GM12878 (cell line): ENCODE measurements at regions not wholly inside any gene's neighbourhood (a gene's known extent, or its start where the extent isn't known, plus 50 kb on each side); places are given as distances from the start of the nearest gene placed in this dataset.

ENCODE experiments used
- CHD1 ChIP-seq: IDR thresholded peaks from 2 replicates; pipeline ENCODE4 v1.6.1; 2012; ENCODE audit warnings: low read depth, low read length, improper control_type of control experiment
- MEF2B ChIP-seq: fragments of 450-650 bp; IDR thresholded peaks from 2 replicates; pipeline ENCODE4 v1.6.1; 2018; ENCODE audit warnings: mild to moderate bottlenecking, moderate library complexity; ENCODE audit not compliant: partially characterized antibody, poor library complexity, severe bottlenecking
- NBN ChIP-seq: fragments of 450-650 bp; IDR thresholded peaks from 2 replicates; pipeline ENCODE4 v1.6.1; 2016
- SPI1 ChIP-seq: IDR thresholded peaks from 2 replicates; pipeline ENCODE4 v1.6.1; 2011; ENCODE audit warnings: low read depth, mild to moderate bottlenecking, low read length, moderate library complexity, borderline replicate concordance; ENCODE audit not compliant: insufficient read depth
- ZNF274 ChIP-seq: IDR thresholded peaks from one replicate; pipeline ENCODE4 v1.8.0; 2011; ENCODE audit not compliant: insufficient read length, insufficient read depth

DNA sequence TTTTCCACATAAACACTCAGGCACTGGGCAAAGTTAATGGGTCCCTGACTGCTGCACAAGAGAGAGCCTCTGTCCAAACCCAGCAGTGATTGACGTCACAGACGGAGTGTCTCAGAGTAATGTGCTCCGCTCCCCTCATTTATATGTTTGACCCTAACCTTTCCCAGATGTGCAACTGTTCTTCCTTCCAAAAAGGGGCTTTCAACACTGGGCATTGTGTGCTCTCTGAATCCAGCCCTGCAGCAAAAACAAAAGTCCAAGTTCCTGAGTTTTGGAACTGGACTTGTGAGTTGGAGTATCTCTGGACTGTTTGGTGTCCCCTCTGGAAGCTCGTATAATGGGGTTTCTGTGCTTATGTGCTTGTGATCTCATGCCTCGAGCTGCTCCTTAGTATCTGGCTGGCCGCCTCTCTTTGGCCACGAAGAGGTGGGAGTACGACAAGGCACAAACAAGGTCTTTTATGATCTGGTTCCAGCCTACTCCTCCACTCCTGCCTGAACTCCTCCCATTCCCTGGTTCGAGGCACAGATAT is 76.4 kb upstream of the SMIM36 start:
- TF ChIP-seq NBN, result no peak
- TF ChIP-seq ZNF274, result no peak
- no peak for TF ChIP-seq SPI1
- no peak for TF ChIP-seq MEF2B
- no peak for TF ChIP-seq CHD1
